ENCODE measurements at regions not wholly inside any gene's neighbourhood (a gene's known extent, or its start where the extent isn't known, plus 50 kb on each side); places are given as distances from the start of the nearest gene placed in this dataset.
"Not testable (repeated sequence)": the region's sequence is repeated elsewhere in the genome, so short reads cannot be mapped to it uniquely, and the experiment has no call there.

GRCh38 chr16:18211505-18211904, 125.0 kb downstream of the NPIPA8 start:
- TF ChIP-seq CTCF, POLR2AphosphoS5, POLR2A (IDR thresholded peaks at IDR 0.05): not testable (repeated sequence)

Data from breast epithelium (tissue), 3 donors.